WTC11 (cell line): ENCODE measurements at regions not wholly inside any gene's neighbourhood (a gene's known extent, or its start where the extent isn't known, plus 50 kb on each side); places are given as distances from the start of the nearest gene placed in this dataset.

Experiments used
- ATAC-seq: fragments of 200-7000 bp; cut with Tn5 transposase; 2 replicates; pipeline ENCODE4 v1.10.0; 2021; ENCODE audit warnings: mild to moderate bottlenecking, moderate library complexity
- CTCF ChIA-PET: fragments of 300-600 bp; sonication (Branson Sonifier 250); formaldehyde crosslinking; loops from one replicate; lab custom pipeline; 2021; ENCODE audit warnings: antibody characterized with exemption; lab: Charles Lee
- POLR2A ChIA-PET: fragments of 350-600 bp; sonication (Branson Sonifier 250); formaldehyde crosslinking; loops from one replicate; lab custom pipeline; 2021; ENCODE audit warnings: antibody characterized with exemption; lab: Charles Lee
- DNase-seq: peaks from one replicate; pipeline ENCODE4 v3.0.0; 2021; ENCODE audit warnings: low spot score
- H3K27ac Mint-ChIP-seq: 2 replicates; pipeline ENCODE4 v1.8.0; 2021; ENCODE audit warnings: mixed read lengths
- H3K27me3 Mint-ChIP-seq: 2 replicates; pipeline ENCODE4 v1.8.0; 2021; ENCODE audit warnings: low read depth, mild to moderate bottlenecking, moderate library complexity, mixed read lengths
- H3K36me3 Mint-ChIP-seq: 2 replicates; pipeline ENCODE4 v1.8.0; 2021; ENCODE audit warnings: mixed read lengths
- H3K4me1 Mint-ChIP-seq: 2 replicates; pipeline ENCODE4 v1.8.0; 2022; ENCODE audit warnings: mixed read lengths
- H3K4me3 Mint-ChIP-seq: 2 replicates; pipeline ENCODE4 v1.8.0; 2021; ENCODE audit warnings: mild to moderate bottlenecking, moderate library complexity, mixed read lengths
- H3K9me3 Mint-ChIP-seq: 2 replicates; pipeline ENCODE4 v1.8.0; 2021; ENCODE audit warnings: mixed read lengths
- AR ChIP-seq: fragments of 250-450 bp; sonication (Bioruptor Pico); IDR thresholded peaks from 2 replicates; pipeline ENCODE4 v1.9.0; 2021; ENCODE audit warnings: mild to moderate bottlenecking
- ATF6 ChIP-seq: sonication (generic); formaldehyde crosslinking; IDR thresholded peaks from 2 replicates; pipeline ENCODE4 v1.8.1; 2023; ENCODE audit warnings: mild to moderate bottlenecking, missing genetic modification reagents
- CTCF ChIP-seq: fragments of 200-600 bp; IDR thresholded peaks from 2 replicates; pipeline ENCODE4 v1.8.0; 2022; ENCODE audit warnings: antibody characterized with exemption
- EMX1 ChIP-seq: fragments of 250-450 bp; sonication (Bioruptor Pico); IDR thresholded peaks from 2 replicates; pipeline ENCODE4 v1.8.0; 2021; ENCODE audit warnings: mild to moderate bottlenecking
- FOXP1 ChIP-seq: sonication (generic); formaldehyde crosslinking; IDR thresholded peaks from 2 replicates; pipeline ENCODE4 v1.8.0; 2022; ENCODE audit warnings: missing genetic modification reagents, mild to moderate bottlenecking, moderate library complexity, borderline replicate concordance
- IRF2 ChIP-seq: sonication (generic); formaldehyde crosslinking; IDR thresholded peaks from 2 replicates; pipeline ENCODE4 v1.8.0; 2022; ENCODE audit warnings: low read depth, missing genetic modification reagents, borderline replicate concordance
- MAX ChIP-seq: sonication (generic); formaldehyde crosslinking; IDR thresholded peaks from 2 replicates; pipeline ENCODE4 v1.8.0; 2022; ENCODE audit warnings: mild to moderate bottlenecking, missing genetic modification reagents
- NFATC4 ChIP-seq: fragments of 250-450 bp; sonication (Bioruptor Pico); IDR thresholded peaks from 2 replicates; pipeline ENCODE4 v1.9.0; 2021; ENCODE audit warnings: mild to moderate bottlenecking
- PRRX2 ChIP-seq: fragments of 250-450 bp; sonication (Bioruptor Pico); IDR thresholded peaks from 2 replicates; pipeline ENCODE4 v1.8.0; 2021; ENCODE audit warnings: mild to moderate bottlenecking
- TCF7 ChIP-seq: sonication (generic); formaldehyde crosslinking; IDR thresholded peaks from 2 replicates; pipeline ENCODE4 v1.8.0; 2022; ENCODE audit warnings: mild to moderate bottlenecking, low read depth, missing genetic modification reagents, moderate library complexity
- ZMAT4 ChIP-seq: fragments of 250-450 bp; sonication (Bioruptor Pico); IDR thresholded peaks from 2 replicates; pipeline ENCODE4 v1.9.0; 2021; ENCODE audit warnings: mild to moderate bottlenecking
- ZNF121 ChIP-seq: sonication (generic); formaldehyde crosslinking; IDR thresholded peaks from 2 replicates; pipeline ENCODE4 v1.8.0; 2023; ENCODE audit warnings: missing genetic modification reagents
- ZNF263 ChIP-seq: sonication (generic); formaldehyde crosslinking; IDR thresholded peaks from 2 replicates; pipeline ENCODE4 v1.8.1; 2022; ENCODE audit warnings: low read depth, mild to moderate bottlenecking, moderate library complexity, missing genetic modification reagents
- ZNF396 ChIP-seq: fragments of 250-450 bp; sonication (Bioruptor Pico); IDR thresholded peaks from 2 replicates; pipeline ENCODE4 v1.8.0; 2021; ENCODE audit warnings: mild to moderate bottlenecking, moderate library complexity, borderline replicate concordance
- ZNF671 ChIP-seq: fragments of 250-450 bp; sonication (Bioruptor Pico); IDR thresholded peaks from 2 replicates; pipeline ENCODE4 v1.8.0; 2021; ENCODE audit warnings: mild to moderate bottlenecking
- TF ChIP-seq, protein P1 (sequence below): sonication (generic); formaldehyde crosslinking; IDR thresholded peaks from 2 replicates; pipeline ENCODE4 v1.8.0; 2023; ENCODE audit warnings: mild to moderate bottlenecking, missing genetic modification reagents
- TF ChIP-seq, protein P2 (sequence below): sonication (generic); formaldehyde crosslinking; IDR thresholded peaks from 2 replicates; pipeline ENCODE4 v1.8.0; 2022; ENCODE audit warnings: mild to moderate bottlenecking, missing genetic modification reagents

DNA sequence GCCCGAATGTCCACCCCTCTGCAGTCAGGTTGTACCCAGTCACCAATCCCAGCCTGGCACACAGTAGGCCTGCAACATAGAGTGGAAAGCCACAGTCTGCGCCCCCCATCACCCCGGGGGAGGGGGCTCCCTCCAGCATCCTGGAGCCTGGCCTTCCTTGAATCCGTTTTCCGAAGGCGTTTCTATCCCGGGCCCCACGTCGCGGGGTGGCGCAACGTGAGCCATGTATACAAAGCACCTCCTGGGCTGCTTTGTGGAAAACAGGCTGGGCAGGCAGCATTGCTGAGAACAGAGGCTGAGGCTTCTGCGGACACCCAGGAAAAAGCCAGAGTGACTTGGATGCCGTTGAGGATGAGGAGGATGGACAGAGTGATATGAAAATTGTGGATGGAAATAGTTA lies 103.3 kb upstream of the USP29 start:
- no peak for ATAC-seq
- Mint-ChIP-seq H3K27ac (no peak overlapping the region), H3K36me3 (peaks cover 53% of the 10 kb centered on the region), H3K4me1 (no peaks in the 10 kb centered on the region), H3K9me3 (peaks cover 67% of the 10 kb centered on the region), H3K4me3 (no peak overlapping the region), H3K27me3 (peaks cover 12% of the 10 kb centered on the region)
- CTCF ChIA-PET, result no interaction called here
- DNase-seq, result no peak
- TF ChIP-seq FOXP1 (CRISPR knock-in tag) (no peak), AR (no peak), ATF6 (no peak), IRF2 (no peak), CTCF (no peak), ZMAT4 (CRISPR knock-in tag) (no peak), ZNF263 (no peak), PRRX2 (CRISPR knock-in tag) (no peak), TCF7 (no peak), NFATC4 (CRISPR knock-in tag) (no peak)
- TF ChIP-seq, protein P1, sequence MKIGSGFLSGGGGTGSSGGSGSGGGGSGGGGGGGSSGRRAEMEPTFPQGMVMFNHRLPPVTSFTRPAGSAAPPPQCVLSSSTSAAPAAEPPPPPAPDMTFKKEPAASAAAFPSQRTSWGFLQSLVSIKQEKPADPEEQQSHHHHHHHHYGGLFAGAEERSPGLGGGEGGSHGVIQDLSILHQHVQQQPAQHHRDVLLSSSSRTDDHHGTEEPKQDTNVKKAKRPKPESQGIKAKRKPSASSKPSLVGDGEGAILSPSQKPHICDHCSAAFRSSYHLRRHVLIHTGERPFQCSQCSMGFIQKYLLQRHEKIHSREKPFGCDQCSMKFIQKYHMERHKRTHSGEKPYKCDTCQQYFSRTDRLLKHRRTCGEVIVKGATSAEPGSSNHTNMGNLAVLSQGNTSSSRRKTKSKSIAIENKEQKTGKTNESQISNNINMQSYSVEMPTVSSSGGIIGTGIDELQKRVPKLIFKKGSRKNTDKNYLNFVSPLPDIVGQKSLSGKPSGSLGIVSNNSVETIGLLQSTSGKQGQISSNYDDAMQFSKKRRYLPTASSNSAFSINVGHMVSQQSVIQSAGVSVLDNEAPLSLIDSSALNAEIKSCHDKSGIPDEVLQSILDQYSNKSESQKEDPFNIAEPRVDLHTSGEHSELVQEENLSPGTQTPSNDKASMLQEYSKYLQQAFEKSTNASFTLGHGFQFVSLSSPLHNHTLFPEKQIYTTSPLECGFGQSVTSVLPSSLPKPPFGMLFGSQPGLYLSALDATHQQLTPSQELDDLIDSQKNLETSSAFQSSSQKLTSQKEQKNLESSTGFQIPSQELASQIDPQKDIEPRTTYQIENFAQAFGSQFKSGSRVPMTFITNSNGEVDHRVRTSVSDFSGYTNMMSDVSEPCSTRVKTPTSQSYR (CRISPR knock-in tag), result no peak
- TF ChIP-seq, all 79 proteins: peak for 0
- POLR2A ChIA-PET, result no interaction called here

DNA sequence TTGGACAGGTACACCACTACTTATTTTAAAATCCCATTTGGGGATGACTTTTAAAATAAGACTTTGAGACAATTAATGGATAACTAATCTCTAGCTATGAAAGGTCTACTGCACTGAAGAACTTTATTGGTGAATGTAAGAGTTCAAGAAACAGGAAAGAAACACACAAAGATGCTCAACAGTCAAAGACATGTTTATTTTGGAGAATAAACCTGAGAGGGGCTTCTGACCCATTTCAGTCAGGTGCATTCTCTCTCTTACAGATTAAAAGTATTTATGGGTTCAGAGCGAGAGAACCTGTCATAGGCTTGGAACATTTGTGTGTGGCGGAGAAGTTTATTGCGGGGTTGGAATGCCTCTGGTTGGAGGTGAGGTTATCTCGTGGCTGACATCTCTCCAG lies 94.3 kb upstream of the USP29 start:
- Mint-ChIP-seq H3K4me3 (no peak overlapping the region), H3K9me3 (peaks cover 79% of the 10 kb centered on the region), H3K4me1 (no peaks in the 10 kb centered on the region), H3K27me3 (peaks cover 13% of the 10 kb centered on the region), H3K27ac (no peak overlapping the region), H3K36me3 (peaks cover 65% of the 10 kb centered on the region)
- TF ChIP-seq MAX (CRISPR knock-in tag) (no peak), ZNF396 (no peak), ZNF671 (CRISPR knock-in tag) (no peak), EMX1 (CRISPR knock-in tag) (no peak), ZNF121 (CRISPR knock-in tag) (no peak), ATF6 (no peak)
- TF ChIP-seq, protein P2, sequence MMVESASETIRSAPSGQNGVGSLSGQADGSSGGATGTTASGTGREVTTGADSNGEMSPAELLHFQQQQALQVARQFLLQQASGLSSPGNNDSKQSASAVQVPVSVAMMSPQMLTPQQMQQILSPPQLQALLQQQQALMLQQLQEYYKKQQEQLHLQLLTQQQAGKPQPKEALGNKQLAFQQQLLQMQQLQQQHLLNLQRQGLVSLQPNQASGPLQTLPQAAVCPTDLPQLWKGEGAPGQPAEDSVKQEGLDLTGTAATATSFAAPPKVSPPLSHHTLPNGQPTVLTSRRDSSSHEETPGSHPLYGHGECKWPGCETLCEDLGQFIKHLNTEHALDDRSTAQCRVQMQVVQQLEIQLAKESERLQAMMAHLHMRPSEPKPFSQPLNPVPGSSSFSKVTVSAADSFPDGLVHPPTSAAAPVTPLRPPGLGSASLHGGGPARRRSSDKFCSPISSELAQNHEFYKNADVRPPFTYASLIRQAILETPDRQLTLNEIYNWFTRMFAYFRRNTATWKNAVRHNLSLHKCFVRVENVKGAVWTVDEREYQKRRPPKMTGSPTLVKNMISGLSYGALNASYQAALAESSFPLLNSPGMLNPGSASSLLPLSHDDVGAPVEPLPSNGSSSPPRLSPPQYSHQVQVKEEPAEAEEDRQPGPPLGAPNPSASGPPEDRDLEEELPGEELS (CRISPR knock-in tag), result no peak
- ATAC-seq (no peak), DNase-seq (no peak)
- ChIA-PET POLR2A (no interaction called here), CTCF (no interaction called here)
